ENCODE measurements at regions not wholly inside any gene's neighbourhood (a gene's known extent, or its start where the extent isn't known, plus 50 kb on each side); places are given as distances from the start of the nearest gene placed in this dataset.
"Not testable (repeated sequence)": the region's sequence is repeated elsewhere in the genome, so short reads cannot be mapped to it uniquely, and the experiment has no call there.

GRCh38 chr9:81819859-81820546 is 108.2 kb upstream of the SPATA31D4 start:
- CTCF ChIA-PET = no interaction called here
- no peaks in the 10 kb centered on the region for H3K36me3 Mint-ChIP-seq
- no peak overlapping the region for H3K27ac Mint-ChIP-seq
- H3K27me3 Mint-ChIP-seq = no peaks in the 10 kb centered on the region
- no peak for ATAC-seq
- H3K4me3 Mint-ChIP-seq = no peak overlapping the region
- no peak for DNase-seq
- H3K9me3 Mint-ChIP-seq (ENCODE audit: low read depth) = peaks cover 14% of the 10 kb centered on the region
- H3K4me1 Mint-ChIP-seq = peaks cover 3% of the 10 kb centered on the region

GRCh38 chr9:81822301-81822865 is 105.8 kb upstream of the SPATA31D4 start:
- no peaks in the 10 kb centered on the region for H3K36me3 Mint-ChIP-seq
- DNase-seq (no peak), ATAC-seq (no peak)
- CTCF ChIA-PET = no interaction called here
- H3K4me1 Mint-ChIP-seq = no peaks in the 10 kb centered on the region
- H3K9me3 Mint-ChIP-seq (ENCODE audit: low read depth) = peaks cover 6% of the 10 kb centered on the region
- no peak overlapping the region for H3K27ac Mint-ChIP-seq
- no peak overlapping the region for H3K4me3 Mint-ChIP-seq
- no peaks in the 10 kb centered on the region for H3K27me3 Mint-ChIP-seq

DNA sequence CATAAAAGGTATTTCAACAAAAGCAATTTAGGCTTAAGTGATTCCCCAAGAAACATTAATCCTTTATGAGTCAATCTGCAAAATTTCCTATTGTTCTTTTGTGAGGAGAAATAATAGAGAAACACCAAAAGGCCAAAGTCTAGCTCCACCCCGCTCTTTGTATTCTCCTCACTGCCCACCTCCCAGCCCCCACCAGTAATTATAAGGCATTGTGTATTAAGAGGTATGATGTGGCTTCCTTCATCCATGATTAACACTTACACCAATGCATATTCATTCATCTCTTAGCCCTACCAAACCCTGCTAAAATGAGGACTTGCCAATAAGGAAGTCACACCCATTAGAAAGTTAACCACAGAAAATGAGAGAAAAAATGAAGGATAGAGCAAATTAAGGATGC is 105.3 kb upstream of the SPATA31D4 start:
- Mint-ChIP-seq H3K4me1 (no peaks in the 10 kb centered on the region), H3K36me3 (no peaks in the 10 kb centered on the region), H3K4me3 (no peak overlapping the region), H3K27me3 (no peaks in the 10 kb centered on the region), H3K27ac (no peak overlapping the region), H3K9me3 (ENCODE audit: low read depth) (peaks cover 6% of the 10 kb centered on the region)
- CTCF ChIA-PET = no interaction called here
- no peak for DNase-seq
- ATAC-seq = no peak

- H3K4me1 Mint-ChIP-seq = no peaks in the 10 kb centered on the region
- CTCF ChIA-PET = no interaction called here
Measured at GRCh38 chr9:81823672-81824554, 104.3 kb upstream of the SPATA31D4 start.

DNA sequence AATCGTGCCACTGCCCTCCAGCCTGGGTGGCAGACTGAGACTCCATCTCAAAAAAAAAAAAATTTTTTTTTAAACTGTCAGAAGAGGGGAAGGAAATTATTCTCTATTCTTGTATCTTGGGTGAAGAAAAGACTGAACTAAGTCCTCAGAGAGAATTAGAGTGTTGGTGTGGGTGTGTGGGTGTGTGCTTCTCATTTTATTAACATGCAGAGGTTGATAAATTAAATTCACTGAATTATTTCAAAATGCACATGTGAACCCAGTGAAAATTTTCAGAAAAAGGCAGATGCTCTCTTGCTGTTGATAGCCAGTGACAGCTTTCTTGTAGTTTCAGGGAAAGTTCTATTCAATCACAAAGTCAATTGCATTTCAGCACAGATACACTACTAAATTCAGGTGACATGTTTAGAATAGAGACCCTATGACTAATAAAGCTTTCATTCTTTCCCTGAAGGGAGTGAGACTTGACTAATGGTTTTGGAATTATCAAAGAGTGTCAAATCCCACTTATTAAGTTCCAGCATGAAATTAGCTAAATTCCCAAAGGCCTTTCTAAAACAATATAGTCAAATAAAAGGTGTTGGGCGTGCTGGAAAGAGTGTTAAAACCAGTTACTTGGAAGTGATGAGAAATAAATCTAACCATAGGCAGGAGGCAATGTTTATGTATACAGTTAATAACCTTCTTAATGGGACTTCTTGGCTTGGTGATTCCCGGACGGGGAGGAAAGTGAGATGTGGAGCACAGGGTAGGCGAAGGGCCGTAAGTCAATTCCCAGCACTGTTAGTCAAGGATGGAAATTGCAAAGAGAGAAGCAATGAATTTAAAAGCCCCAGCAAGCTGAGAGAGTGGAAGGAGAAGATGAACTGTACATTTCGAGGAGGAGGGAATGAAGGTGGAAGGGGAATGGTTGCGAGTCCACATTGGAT is 103.2 kb upstream of the SPATA31D4 start:
- H3K27ac Mint-ChIP-seq = no peak overlapping the region
- ATAC-seq (no peak), DNase-seq (no peak)
- H3K27me3 Mint-ChIP-seq = no peaks in the 10 kb centered on the region
- CTCF ChIA-PET = no interaction called here
- H3K9me3 Mint-ChIP-seq (ENCODE audit: low read depth) = peaks cover 6% of the 10 kb centered on the region
- H3K4me3 Mint-ChIP-seq = no peak overlapping the region
- no peaks in the 10 kb centered on the region for H3K36me3 Mint-ChIP-seq
- H3K4me1 Mint-ChIP-seq = no peaks in the 10 kb centered on the region

More at GRCh38 chr9:81823672-81824554, 104.3 kb upstream of the SPATA31D4 start:
- ATAC-seq (no peak), DNase-seq (no peak)
- no peaks in the 10 kb centered on the region for H3K27me3 Mint-ChIP-seq
- no peaks in the 10 kb centered on the region for H3K36me3 Mint-ChIP-seq
- no peak overlapping the region for H3K4me3 Mint-ChIP-seq
- no peak overlapping the region for H3K27ac Mint-ChIP-seq
- H3K9me3 Mint-ChIP-seq (ENCODE audit: low read depth) = peaks cover 6% of the 10 kb centered on the region

- Mint-ChIP-seq H3K9me3 (ENCODE audit: low read depth) (peaks cover 6% of the 10 kb centered on the region), H3K4me3 (no peak overlapping the region), H3K27ac (no peak overlapping the region), H3K27me3 (no peaks in the 10 kb centered on the region), H3K36me3 (no peaks in the 10 kb centered on the region), H3K4me1 (no peaks in the 10 kb centered on the region)
- CTCF ChIA-PET = no interaction called here
- ATAC-seq (no peak), DNase-seq (no peak)
Measured at GRCh38 chr9:81825846-81826516, 102.2 kb upstream of the SPATA31D4 start.

- no peak overlapping the region for H3K4me3 Mint-ChIP-seq
- H3K27me3 Mint-ChIP-seq = no peaks in the 10 kb centered on the region
- peaks cover 6% of the 10 kb centered on the region for H3K9me3 Mint-ChIP-seq (ENCODE audit: low read depth)
- DNase-seq (no peak), ATAC-seq (no peak)
- CTCF ChIA-PET = no interaction called here
- no peaks in the 10 kb centered on the region for H3K4me1 Mint-ChIP-seq
- no peaks in the 10 kb centered on the region for H3K36me3 Mint-ChIP-seq
- H3K27ac Mint-ChIP-seq = no peak overlapping the region
Measured at GRCh38 chr9:81826517-81826906, 101.7 kb upstream of the SPATA31D4 start.

DNA sequence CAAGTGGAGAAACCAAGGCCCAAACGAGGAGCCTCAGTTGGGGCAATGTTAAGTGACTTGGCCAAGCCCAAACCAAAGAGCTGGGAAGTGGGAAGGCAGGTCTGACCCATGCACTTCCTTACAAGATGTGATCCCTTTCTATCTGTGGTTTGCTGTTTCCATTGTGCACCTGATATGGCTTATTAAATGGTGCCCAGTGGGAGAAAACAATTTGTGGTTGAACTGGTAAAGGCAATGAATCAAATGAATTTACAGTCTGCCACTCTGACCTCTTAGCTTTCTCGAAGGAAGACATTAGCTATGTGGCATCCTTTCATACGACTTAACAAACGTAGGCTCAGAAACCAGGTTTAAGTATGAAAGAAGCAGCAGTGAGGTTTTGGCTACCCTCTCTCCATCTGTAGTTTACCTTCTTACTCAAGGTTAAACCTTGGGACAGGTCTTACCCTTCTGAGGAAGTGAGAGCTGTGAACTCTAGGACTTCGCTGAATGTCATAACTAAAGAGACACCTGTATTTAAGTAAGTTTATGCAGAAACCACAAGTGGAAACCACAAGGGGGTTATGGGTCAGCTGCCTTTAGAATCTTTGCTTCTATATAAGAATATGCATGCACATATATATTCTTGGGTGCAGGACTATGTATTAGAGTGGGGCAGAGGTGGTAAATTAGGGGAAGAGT is 100.5 kb upstream of the SPATA31D4 start:
- DNase-seq = no peak
- H3K27me3 Mint-ChIP-seq = no peaks in the 10 kb centered on the region
- H3K36me3 Mint-ChIP-seq = no peaks in the 10 kb centered on the region
- H3K9me3 Mint-ChIP-seq (ENCODE audit: low read depth) = peaks cover 6% of the 10 kb centered on the region
- no peak for ATAC-seq
- no peak overlapping the region for H3K27ac Mint-ChIP-seq
- CTCF ChIA-PET = no interaction called here
- no peaks in the 10 kb centered on the region for H3K4me1 Mint-ChIP-seq
- H3K4me3 Mint-ChIP-seq = no peak overlapping the region

DNA sequence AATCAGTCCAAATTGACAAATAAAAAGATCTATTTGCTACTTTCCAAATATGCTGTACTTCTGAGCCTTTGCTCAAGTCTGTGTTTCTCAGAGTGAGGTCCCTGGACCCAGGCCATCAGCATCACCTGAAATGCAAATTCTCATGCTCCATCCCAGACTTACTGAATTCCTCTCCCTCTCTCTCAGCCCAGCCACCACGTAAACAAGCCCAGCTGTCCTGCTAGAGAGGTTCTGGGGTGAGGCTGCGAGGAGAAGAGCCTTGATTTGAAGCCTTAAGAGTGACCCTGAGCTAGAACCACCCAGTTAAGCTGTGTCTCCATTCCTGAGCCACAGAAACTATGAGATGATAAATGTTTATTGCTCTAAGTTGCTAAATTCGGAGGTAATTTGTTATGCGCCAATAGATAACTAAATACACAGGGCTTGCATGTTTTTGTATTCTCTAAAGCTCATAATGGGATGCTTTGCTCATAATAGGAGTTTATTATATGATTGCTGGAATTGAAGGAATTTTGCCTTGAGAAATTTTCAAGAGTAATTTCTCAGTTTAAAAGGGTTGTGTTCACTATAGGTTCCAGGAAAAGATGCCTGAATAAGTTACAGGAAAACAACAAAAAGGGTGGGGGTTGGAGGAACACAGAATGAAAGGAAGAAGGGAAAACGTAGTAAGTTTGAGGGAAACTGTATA is 98.9 kb upstream of the SPATA31D4 start:
- no peak for ATAC-seq
- no peak overlapping the region for H3K27ac Mint-ChIP-seq
- H3K27me3 Mint-ChIP-seq = no peaks in the 10 kb centered on the region
- no peak for DNase-seq
- H3K36me3 Mint-ChIP-seq = no peaks in the 10 kb centered on the region
- H3K4me3 Mint-ChIP-seq = no peak overlapping the region
- no peaks in the 10 kb centered on the region for H3K4me1 Mint-ChIP-seq
- peaks cover 3% of the 10 kb centered on the region for H3K9me3 Mint-ChIP-seq (ENCODE audit: low read depth)
- CTCF ChIA-PET = no interaction called here

DNA sequence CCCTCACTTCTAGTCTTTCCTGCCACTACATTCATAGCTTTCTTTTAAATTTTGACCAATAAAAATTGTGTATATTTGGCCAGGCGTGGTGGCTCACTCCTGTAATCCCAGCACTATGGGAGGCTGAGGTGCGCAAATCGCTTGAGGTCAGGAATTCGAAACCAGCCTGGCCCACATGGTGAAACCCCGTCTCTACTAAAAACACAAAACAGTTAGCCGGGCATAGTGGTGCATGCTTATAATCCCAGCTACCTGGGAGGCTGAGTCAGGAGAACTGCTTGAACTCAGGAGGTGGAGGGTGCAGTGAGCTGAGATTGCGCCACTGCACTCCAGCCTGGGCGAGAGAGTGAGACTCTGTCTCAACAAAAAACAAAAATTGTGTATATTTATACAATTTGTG is 97.8 kb upstream of the SPATA31D4 start:
- ATAC-seq; H3K9me3 Mint-ChIP-seq (ENCODE audit: low read depth); CTCF ChIA-PET; H3K4me1 Mint-ChIP-seq; H3K36me3 Mint-ChIP-seq; H3K27ac Mint-ChIP-seq; H3K27me3 Mint-ChIP-seq; H3K4me3 Mint-ChIP-seq; DNase-seq: not testable (repeated sequence)

- ATAC-seq (no peak), DNase-seq (no peak)
- Mint-ChIP-seq H3K4me3 (no peak overlapping the region), H3K4me1 (no peaks in the 10 kb centered on the region), H3K9me3 (ENCODE audit: low read depth) (peaks cover 9% of the 10 kb centered on the region), H3K36me3 (no peaks in the 10 kb centered on the region), H3K27me3 (no peaks in the 10 kb centered on the region), H3K27ac (no peak overlapping the region)
- CTCF ChIA-PET = no interaction called here
Measured at GRCh38 chr9:81832571-81833285, 95.5 kb upstream of the SPATA31D4 start.
